Osteocyte (in vitro differentiated cells): ENCODE measurements at regions not wholly inside any gene's neighbourhood (a gene's known extent, or its start where the extent isn't known, plus 50 kb on each side); places are given as distances from the start of the nearest gene placed in this dataset.
"Not testable (repeated sequence)": the region's sequence is repeated elsewhere in the genome, so short reads cannot be mapped to it uniquely, and the experiment has no call there.

Experiments used
- DNase-seq: peaks from one replicate; pipeline ENCODE4 v3.0.0; 2021; ENCODE audit warnings: mixed read lengths; ENCODE audit not compliant: unreplicated experiment; ENCODE audit errors: extremely low spot score
- H3K27ac Mint-ChIP-seq: one replicate; pipeline ENCODE4 v1.8.0; 2021; ENCODE audit warnings: mild to moderate bottlenecking, mixed read lengths; ENCODE audit not compliant: unreplicated experiment
- H3K27me3 Mint-ChIP-seq: one replicate; pipeline ENCODE4 v1.8.0; 2021; ENCODE audit warnings: mixed read lengths; ENCODE audit not compliant: unreplicated experiment
- H3K36me3 Mint-ChIP-seq: one replicate; pipeline ENCODE4 v1.8.0; 2021; ENCODE audit warnings: mixed read lengths; ENCODE audit not compliant: unreplicated experiment
- H3K4me1 Mint-ChIP-seq: one replicate; pipeline ENCODE4 v1.8.0; 2021; ENCODE audit warnings: mixed read lengths; ENCODE audit not compliant: unreplicated experiment
- H3K4me3 Mint-ChIP-seq: one replicate; pipeline ENCODE4 v1.8.0; 2021; ENCODE audit warnings: mild to moderate bottlenecking, moderate library complexity, mixed read lengths; ENCODE audit not compliant: unreplicated experiment
- H3K9me3 Mint-ChIP-seq: one replicate; pipeline ENCODE4 v1.8.0; 2021; ENCODE audit warnings: mixed read lengths; ENCODE audit not compliant: unreplicated experiment
- TF ChIP-seq, protein P1 (sequence below): fragments of 200-600 bp; sonication (generic); IDR thresholded peaks from 2 replicates; pipeline ENCODE4 v1.5.0; 2021; ENCODE audit warnings: antibody characterized with exemption, mild to moderate bottlenecking, moderate library complexity

DNA sequence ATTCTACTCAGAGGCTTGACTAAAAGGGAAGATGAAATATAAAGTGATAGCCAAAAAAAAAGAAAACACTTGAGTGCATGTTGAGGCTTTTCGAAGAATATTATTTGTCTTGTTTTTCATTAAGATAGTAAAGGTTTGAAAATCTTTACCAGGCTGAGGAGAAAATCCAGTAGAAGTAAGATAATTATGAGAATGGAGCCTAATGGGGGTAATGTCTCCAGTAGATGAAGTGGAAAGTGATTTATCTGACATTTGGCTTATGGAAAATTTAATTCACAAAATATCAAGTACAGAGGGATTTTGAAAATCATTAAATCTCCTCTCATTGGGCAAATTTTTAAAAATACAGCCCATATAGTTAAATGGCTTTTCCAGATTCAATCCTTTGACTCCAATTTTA, 274.9 kb downstream of the SPRY2 start:
- Mint-ChIP-seq H3K36me3 (no peaks in the 10 kb centered on the region), H3K27ac (no peak overlapping the region), H3K9me3 (peaks cover 3% of the 10 kb centered on the region), H3K27me3 (no peaks in the 10 kb centered on the region), H3K4me1 (no peaks in the 10 kb centered on the region), H3K4me3 (no peak overlapping the region)
- TF ChIP-seq, protein P1, sequence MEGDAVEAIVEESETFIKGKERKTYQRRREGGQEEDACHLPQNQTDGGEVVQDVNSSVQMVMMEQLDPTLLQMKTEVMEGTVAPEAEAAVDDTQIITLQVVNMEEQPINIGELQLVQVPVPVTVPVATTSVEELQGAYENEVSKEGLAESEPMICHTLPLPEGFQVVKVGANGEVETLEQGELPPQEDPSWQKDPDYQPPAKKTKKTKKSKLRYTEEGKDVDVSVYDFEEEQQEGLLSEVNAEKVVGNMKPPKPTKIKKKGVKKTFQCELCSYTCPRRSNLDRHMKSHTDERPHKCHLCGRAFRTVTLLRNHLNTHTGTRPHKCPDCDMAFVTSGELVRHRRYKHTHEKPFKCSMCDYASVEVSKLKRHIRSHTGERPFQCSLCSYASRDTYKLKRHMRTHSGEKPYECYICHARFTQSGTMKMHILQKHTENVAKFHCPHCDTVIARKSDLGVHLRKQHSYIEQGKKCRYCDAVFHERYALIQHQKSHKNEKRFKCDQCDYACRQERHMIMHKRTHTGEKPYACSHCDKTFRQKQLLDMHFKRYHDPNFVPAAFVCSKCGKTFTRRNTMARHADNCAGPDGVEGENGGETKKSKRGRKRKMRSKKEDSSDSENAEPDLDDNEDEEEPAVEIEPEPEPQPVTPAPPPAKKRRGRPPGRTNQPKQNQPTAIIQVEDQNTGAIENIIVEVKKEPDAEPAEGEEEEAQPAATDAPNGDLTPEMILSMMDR: no peak
- no peak for DNase-seq

DNA sequence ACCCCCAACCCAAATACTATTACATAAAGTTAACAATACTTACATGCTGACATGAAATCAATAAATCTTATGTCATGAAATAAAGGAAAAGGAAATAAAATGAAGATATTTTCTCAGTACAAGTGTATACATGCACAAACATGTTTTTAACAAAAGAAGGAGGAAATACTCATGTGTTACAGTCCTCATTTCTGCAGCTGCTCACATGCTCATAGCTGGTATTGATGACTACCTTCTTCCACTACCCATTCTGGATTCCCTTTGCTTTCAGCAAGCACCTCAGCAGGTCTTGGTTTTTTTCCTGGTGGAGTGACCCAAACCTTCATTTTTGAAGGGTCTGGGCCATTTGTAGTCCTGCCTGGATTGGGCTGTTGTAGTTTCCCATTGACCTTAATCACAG, 278.5 kb downstream of the SPRY2 start:
- H3K27me3 Mint-ChIP-seq, DNase-seq, H3K4me1 Mint-ChIP-seq, H3K4me3 Mint-ChIP-seq, H3K27ac Mint-ChIP-seq: not testable (repeated sequence)
- H3K36me3 Mint-ChIP-seq: peaks cover 12% of the 10 kb centered on the region
- peaks cover 18% of the 10 kb centered on the region for H3K9me3 Mint-ChIP-seq

DNA sequence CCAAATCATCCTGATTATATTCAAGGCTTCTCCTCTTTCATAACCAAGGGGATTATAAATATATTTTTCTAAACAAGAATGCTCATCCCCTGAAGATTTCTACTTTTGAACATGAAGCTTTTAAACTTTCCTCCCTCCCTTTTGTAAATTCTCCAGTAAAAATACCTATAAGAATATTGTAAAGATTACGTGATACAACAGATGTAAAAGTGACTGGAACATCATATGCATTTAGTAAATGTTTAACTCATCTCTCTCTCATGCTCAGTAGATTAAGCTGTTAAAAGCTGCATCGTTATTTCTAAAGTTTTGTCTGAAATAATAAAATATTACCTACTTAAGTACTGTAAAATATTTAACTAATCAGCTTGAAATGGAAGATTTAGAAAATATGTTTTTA, 281.1 kb downstream of the SPRY2 start:
- H3K27ac Mint-ChIP-seq: no peak overlapping the region
- peaks cover 18% of the 10 kb centered on the region for H3K9me3 Mint-ChIP-seq
- H3K4me3 Mint-ChIP-seq: no peak overlapping the region
- TF ChIP-seq, protein P1: no peak
- H3K4me1 Mint-ChIP-seq: peaks cover under 1% of the 10 kb centered on the region
- H3K36me3 Mint-ChIP-seq: peaks cover 12% of the 10 kb centered on the region
- no peak for DNase-seq
- H3K27me3 Mint-ChIP-seq: no peaks in the 10 kb centered on the region

DNA sequence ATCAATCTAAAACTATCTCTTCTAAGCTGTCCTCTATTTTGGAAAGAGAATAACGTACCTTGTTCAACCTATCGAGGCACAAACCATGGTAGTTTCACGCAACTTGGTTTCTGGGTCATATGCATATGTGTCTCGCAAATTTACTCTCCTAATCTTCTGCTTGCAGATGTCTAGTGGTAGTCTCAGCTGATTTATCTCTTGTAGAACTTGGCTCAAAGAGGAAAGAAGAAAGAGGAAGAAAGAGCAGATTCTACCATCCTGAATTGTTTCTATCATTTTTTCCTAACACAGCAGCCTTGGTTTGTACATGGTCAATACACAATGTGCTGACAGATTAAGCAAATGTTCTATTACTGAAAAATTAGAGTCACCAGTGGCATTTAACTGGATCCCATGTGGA, 282.3 kb downstream of the SPRY2 start:
- Mint-ChIP-seq H3K4me3 (no peak overlapping the region), H3K27me3 (no peaks in the 10 kb centered on the region), H3K9me3 (peaks cover 18% of the 10 kb centered on the region), H3K4me1 (peaks cover 5% of the 10 kb centered on the region), H3K36me3 (peaks cover 12% of the 10 kb centered on the region), H3K27ac (no peak overlapping the region)
- DNase-seq: no peak
- TF ChIP-seq, protein P1: no peak

DNA sequence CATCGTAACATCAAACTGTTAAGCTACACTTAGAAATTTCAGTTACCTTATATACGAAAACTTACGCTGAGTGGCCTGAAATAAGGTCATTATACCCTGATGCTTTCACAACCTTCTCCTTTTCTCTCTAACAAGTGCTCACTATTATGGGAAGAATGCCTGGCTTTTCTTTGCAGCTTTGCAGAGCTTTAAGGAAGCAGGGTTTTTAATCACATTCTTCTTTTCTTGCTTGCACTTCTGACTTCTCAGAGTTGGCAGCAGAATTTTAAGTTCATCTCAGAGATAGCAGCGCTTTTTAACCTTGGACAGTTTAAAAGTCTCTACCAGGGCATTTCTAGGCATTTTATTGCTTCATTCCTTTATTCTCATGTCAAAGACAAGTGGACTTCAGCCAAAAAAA, 285.1 kb downstream of the SPRY2 start:
- H3K9me3 Mint-ChIP-seq: peaks cover 14% of the 10 kb centered on the region
- no peak for DNase-seq
- TF ChIP-seq, protein P1: no peak
- peaks cover 11% of the 10 kb centered on the region for H3K36me3 Mint-ChIP-seq
- H3K4me1 Mint-ChIP-seq: peaks cover 8% of the 10 kb centered on the region
- H3K4me3 Mint-ChIP-seq: no peak overlapping the region
- no peak overlapping the region for H3K27ac Mint-ChIP-seq
- H3K27me3 Mint-ChIP-seq: no peaks in the 10 kb centered on the region

DNA sequence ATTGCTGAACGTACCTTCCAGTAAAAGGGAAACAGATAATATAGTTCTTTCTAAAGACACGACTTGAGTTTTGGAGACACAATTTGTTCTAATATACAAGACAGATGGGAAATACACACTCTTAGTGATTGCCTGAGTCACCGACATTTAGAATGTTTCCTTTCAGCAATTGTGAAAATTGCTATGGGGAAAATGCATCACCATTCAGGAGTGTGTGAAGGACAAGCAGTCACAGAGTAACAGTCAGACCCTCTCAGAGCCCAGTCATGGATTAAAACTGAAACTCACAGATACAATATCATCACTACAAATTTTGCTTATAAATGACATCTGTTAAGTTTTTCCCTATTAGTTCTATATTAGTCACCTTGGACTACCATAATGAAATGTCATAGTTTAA, 286.1 kb downstream of the SPRY2 start:
- Mint-ChIP-seq H3K27me3 (no peaks in the 10 kb centered on the region), H3K9me3 (peaks cover 7% of the 10 kb centered on the region), H3K4me3 (no peak overlapping the region), H3K36me3 (peaks cover 6% of the 10 kb centered on the region), H3K4me1 (peaks cover 14% of the 10 kb centered on the region), H3K27ac (no peak overlapping the region)
- TF ChIP-seq, protein P1: no peak
- DNase-seq: no peak
